Kidney (tissue), 13 donors: ENCODE measurements at regions not wholly inside any gene's neighbourhood (a gene's known extent, or its start where the extent isn't known, plus 50 kb on each side); places are given as distances from the start of the nearest gene placed in this dataset.

Experiments used
- DNase-seq, 5 donors: peaks; one replicate each; pipeline ENCODE4 v3.0.0-alpha.2; 2013 to 2020
- FAIRE-seq: peaks from 2 replicates; lab custom pipeline; 2012; peaks lifted over from hg19 to GRCh38; lab: Jason Lieb, UNC
- H3K27ac ChIP-seq, 2 donors: one replicate each; pipeline ENCODE4 v1.7.0; 2013; ENCODE audit warnings: low read depth in 2 of 2, low read length in 2 of 2, inconsistent platforms in 1 of 2
- H3K27me3 ChIP-seq: one replicate; pipeline ENCODE4 v1.7.1; 2013; ENCODE audit warnings: low read length, inconsistent platforms; ENCODE audit not compliant: control insufficient read depth, insufficient read depth
- H3K36me3 ChIP-seq, 3 donors: one replicate each; pipeline versions ENCODE4 v1.7.0 to v1.7.1; 2013; ENCODE audit warnings: low read length in 3 of 3, control low read depth in 1 of 3, inconsistent platforms in 1 of 3; ENCODE audit not compliant: insufficient read depth in 3 of 3, control insufficient read depth in 2 of 3
- H3K4me1 ChIP-seq, 3 donors: one replicate each; pipeline versions ENCODE4 v1.7.0 to v1.7.1; 2013; ENCODE audit warnings: low read length in 3 of 3, inconsistent platforms in 1 of 3, low read depth in 1 of 3; ENCODE audit not compliant: control insufficient read depth in 2 of 3, insufficient read depth in 2 of 3
- H3K4me3 ChIP-seq, 3 donors: one replicate each; pipeline versions ENCODE4 v1.7.0 to v1.8.1; 2013; ENCODE audit warnings: low read length in 3 of 3, control low read depth in 1 of 3, inconsistent platforms in 1 of 3
- H3K9ac ChIP-seq, 3 donors: one replicate each; pipeline versions ENCODE4 v1.7.0 to v1.7.1; 2013; ENCODE audit warnings: low read length in 3 of 3, control low read depth in 1 of 3, inconsistent platforms in 1 of 3
- H3K9me3 ChIP-seq, 3 donors: one replicate each; pipeline versions ENCODE4 v1.7.0 to v1.7.1; 2013; ENCODE audit warnings: low read length in 3 of 3, control low read depth in 1 of 3, inconsistent platforms in 1 of 3; ENCODE audit not compliant: control insufficient read depth in 2 of 3, insufficient read depth in 1 of 3
- CTCF ChIP-seq: IDR thresholded peaks from 3 replicates; pipeline ENCODE4 v1.5.1; 2012; ENCODE audit warnings: mild to moderate bottlenecking, moderate library complexity, borderline replicate concordance; ENCODE audit not compliant: insufficient read depth; ENCODE audit errors: extremely low read depth
- intact Hi-C: fragments of 100-400 bp; cut with DNase I; formaldehyde crosslinking; loops from one replicate; pipeline ENCODE4 v1.11.1; 2022
- donor health status: control.
- donor health status: control.
- donor health status: control.
- donor health status: control.
- donor health status: control.
- donor health status: DM: yes; HTN: yes; CAD: no.
- donor health status: Normal renal cell carcinoma (clear cell type).

GRCh38 chr7:12067156-12067831 lies 143.8 kb upstream of the TMEM106B start:
- H3K36me3 ChIP-seq: no peaks in the 10 kb centered on the region
- no peak overlapping the region for H3K27ac ChIP-seq
- H3K4me3 ChIP-seq: no peak overlapping the region
- no peak overlapping the region for H3K9ac ChIP-seq
- peaks cover 0 to 9% (median 0%) of the 10 kb centered on the region in 3 donors for H3K4me1 ChIP-seq
- DNase-seq (peak; percentile 43 to 78 (median 53)), FAIRE-seq (peak; percentile 29)
- H3K27me3 ChIP-seq: no peaks in the 10 kb centered on the region
- H3K9me3 ChIP-seq: no peaks in the 10 kb centered on the region
- intact Hi-C loops: no loop called here
- TF ChIP-seq CTCF: peak; percentile 68

- H3K9ac ChIP-seq: no peak overlapping the region
- no peak for TF ChIP-seq CTCF
- no peak overlapping the region for H3K4me3 ChIP-seq
- H3K27me3 ChIP-seq: no peaks in the 10 kb centered on the region
- peaks cover 0 to 9% (median 0%) of the 10 kb centered on the region in 3 donors for H3K4me1 ChIP-seq
- H3K36me3 ChIP-seq: no peaks in the 10 kb centered on the region
- H3K27ac ChIP-seq: no peak overlapping the region
- no peak for DNase-seq
- peaks cover 0 to 6% (median under 1%) of the 10 kb centered on the region in 3 donors for H3K9me3 ChIP-seq
- intact Hi-C loops: loop anchor here (10.0 kb wide), 1 partner anchor 255 kb away; no protein-coding TSS in a partner anchor
- no peak for FAIRE-seq
These were observed 141.3 kb upstream of the TMEM106B start for GRCh38 chr7:12069757-12070156.

GRCh38 chr7:12074889-12075288 lies 136.2 kb upstream of the TMEM106B start:
- H3K27ac ChIP-seq: no peak overlapping the region
- H3K9ac ChIP-seq: no peak overlapping the region
- H3K4me3 ChIP-seq: no peak overlapping the region
- FAIRE-seq: no peak
- no peaks in the 10 kb centered on the region for H3K27me3 ChIP-seq
- no peaks in the 10 kb centered on the region for H3K36me3 ChIP-seq
- peaks cover 0 to 14% (median 3%) of the 10 kb centered on the region in 3 donors for H3K9me3 ChIP-seq
- no peak for DNase-seq
- peaks cover 0 to 9% (median 0%) of the 10 kb centered on the region in 3 donors for H3K4me1 ChIP-seq
- intact Hi-C loops: loop anchor here (10.0 kb wide), 1 partner anchor 250 kb away; no protein-coding TSS in a partner anchor
- TF ChIP-seq CTCF: no peak
